Liver (tissue), 3 donors: ENCODE measurements at regions not wholly inside any gene's neighbourhood (a gene's known extent, or its start where the extent isn't known, plus 50 kb on each side); places are given as distances from the start of the nearest gene placed in this dataset.

ENCODE experiments used
- RAD21 ChIP-seq, 2 donors: IDR thresholded peaks; 2 replicates each; pipeline ENCODE4 v1.6.1; 2016; ENCODE audit warnings: antibody characterized with exemption in 2 of 2, mild to moderate bottlenecking in 2 of 2
- TAF1 ChIP-seq: conservative IDR thresholded peaks from 2 replicates; pipeline ENCODE4 v1.6.1; 2016; ENCODE audit warnings: antibody characterized with exemption, mild to moderate bottlenecking
- TF ChIP-seq, protein P1 (sequence below): fragments of 150-350 bp; IDR thresholded peaks from 2 replicates; pipeline ENCODE4 v1.5.1; 2017; ENCODE audit warnings: improper control_type of control experiment, low read depth, low read length; ENCODE audit not compliant: missing input control
- donor health status: healthy.
- donor health status: healthy.

DNA sequence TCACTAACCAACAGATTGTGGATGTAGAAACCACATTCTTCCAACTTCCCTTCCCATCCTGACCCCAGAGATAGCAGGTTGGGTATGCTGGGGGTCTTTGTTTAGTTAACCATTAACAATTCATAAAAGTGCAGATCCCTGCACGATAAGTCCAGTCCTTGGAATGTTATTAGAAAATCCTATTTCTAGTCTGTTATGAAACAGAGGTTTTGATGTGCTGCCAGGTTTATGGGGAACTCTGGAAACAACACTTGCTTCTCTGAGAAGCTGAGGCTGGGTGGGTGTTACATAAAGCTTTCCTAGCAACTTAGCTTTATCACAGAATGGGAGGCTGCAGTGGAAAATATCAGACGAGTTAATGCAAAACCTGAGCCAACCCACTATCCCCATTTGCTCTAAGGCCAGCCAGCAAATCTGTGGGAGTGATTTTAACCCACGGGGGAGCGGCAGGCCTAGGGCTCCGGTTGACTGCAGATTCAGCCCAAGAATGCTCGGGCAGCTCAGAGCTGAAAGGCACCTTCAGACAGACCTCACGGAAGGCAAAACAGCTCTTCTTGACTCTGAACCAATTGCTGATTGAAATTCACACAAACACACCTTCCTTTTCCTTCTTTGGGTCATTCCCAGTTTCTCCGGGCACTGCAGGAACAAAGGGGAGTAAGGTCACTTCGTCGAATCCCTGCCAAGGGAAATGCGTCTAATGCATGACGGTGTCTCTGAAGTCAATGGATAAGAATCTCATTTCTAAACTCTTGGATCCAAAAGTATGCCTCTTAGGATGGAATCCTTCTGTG is 111.7 kb upstream of the IRF2BP2 start:
- TF ChIP-seq TAF1: peak; percentile 68
- TF ChIP-seq, protein P1, sequence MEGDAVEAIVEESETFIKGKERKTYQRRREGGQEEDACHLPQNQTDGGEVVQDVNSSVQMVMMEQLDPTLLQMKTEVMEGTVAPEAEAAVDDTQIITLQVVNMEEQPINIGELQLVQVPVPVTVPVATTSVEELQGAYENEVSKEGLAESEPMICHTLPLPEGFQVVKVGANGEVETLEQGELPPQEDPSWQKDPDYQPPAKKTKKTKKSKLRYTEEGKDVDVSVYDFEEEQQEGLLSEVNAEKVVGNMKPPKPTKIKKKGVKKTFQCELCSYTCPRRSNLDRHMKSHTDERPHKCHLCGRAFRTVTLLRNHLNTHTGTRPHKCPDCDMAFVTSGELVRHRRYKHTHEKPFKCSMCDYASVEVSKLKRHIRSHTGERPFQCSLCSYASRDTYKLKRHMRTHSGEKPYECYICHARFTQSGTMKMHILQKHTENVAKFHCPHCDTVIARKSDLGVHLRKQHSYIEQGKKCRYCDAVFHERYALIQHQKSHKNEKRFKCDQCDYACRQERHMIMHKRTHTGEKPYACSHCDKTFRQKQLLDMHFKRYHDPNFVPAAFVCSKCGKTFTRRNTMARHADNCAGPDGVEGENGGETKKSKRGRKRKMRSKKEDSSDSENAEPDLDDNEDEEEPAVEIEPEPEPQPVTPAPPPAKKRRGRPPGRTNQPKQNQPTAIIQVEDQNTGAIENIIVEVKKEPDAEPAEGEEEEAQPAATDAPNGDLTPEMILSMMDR: no peak
- TF ChIP-seq RAD21 (IDR thresholded peaks at IDR 0.05): peak; percentile 55 to 71
